Astrocyte of the cerebellum (primary cell): ENCODE measurements at regions not wholly inside any gene's neighbourhood (a gene's known extent, or its start where the extent isn't known, plus 50 kb on each side); places are given as distances from the start of the nearest gene placed in this dataset.

ENCODE experiments used
- DNase-seq: peaks from one replicate; pipeline ENCODE4 v3.0.0-alpha.2; 2011; ENCODE audit warnings: low read depth
- H3K4me3 ChIP-seq: 2 replicates; pipeline ENCODE4 v1.5.1; 2011; ENCODE audit warnings: mild to moderate bottlenecking, low read depth, low read length, moderate library complexity
- CTCF ChIP-seq: IDR thresholded peaks from 2 replicates; pipeline ENCODE4 v1.5.1; 2012; ENCODE audit warnings: low read length, low read depth, moderate library complexity, mild to moderate bottlenecking; ENCODE audit errors: missing control alignments
- in situ Hi-C: cut with HindIII; loops from 2 replicates; pipeline ENCODE4 v1.10.0; 2017; ENCODE audit warnings: low sequenced_read_pairs

- H3K4me3 ChIP-seq = no peak overlapping the region
- in situ Hi-C loops = no loop called here
- no peak for DNase-seq
- TF ChIP-seq CTCF = no peak
Observed at GRCh38 chr2:143875295-143876233, 644.4 kb downstream of the ZEB2 start.

GRCh38 chr2:143873886-143874285 is 646.0 kb downstream of the ZEB2 start:
- H3K4me3 ChIP-seq = no peak overlapping the region
- no peak for DNase-seq
- in situ Hi-C loops = no loop called here
- TF ChIP-seq CTCF = no peak

GRCh38 chr2:143870696-143871095 is 649.2 kb downstream of the ZEB2 start:
- no peak overlapping the region for H3K4me3 ChIP-seq
- DNase-seq = no peak
- in situ Hi-C loops = no loop called here
- TF ChIP-seq CTCF = no peak

GRCh38 chr2:143856978-143857377 is 662.9 kb downstream of the ZEB2 start:
- no peak for DNase-seq
- in situ Hi-C loops = no loop called here
- TF ChIP-seq CTCF = no peak
- H3K4me3 ChIP-seq = no peak overlapping the region

GRCh38 chr2:143852759-143853158 is 667.2 kb downstream of the ZEB2 start:
- no peak for DNase-seq
- in situ Hi-C loops = no loop called here
- no peak for TF ChIP-seq CTCF
- H3K4me3 ChIP-seq = no peak overlapping the region

GRCh38 chr2:143850084-143850483 is 669.8 kb downstream of the ZEB2 start:
- DNase-seq = no peak
- in situ Hi-C loops = no loop called here
- no peak for TF ChIP-seq CTCF

More at GRCh38 chr2:143850084-143850483, 669.8 kb downstream of the ZEB2 start:
- no peak overlapping the region for H3K4me3 ChIP-seq
